GM19328 (cell line): ENCODE measurements at regions not wholly inside any gene's neighbourhood (a gene's known extent, or its start where the extent isn't known, plus 50 kb on each side); places are given as distances from the start of the nearest gene placed in this dataset.

Source experiments
- ATAC-seq: cut with Tn5 transposase; IDR thresholded peaks from one replicate; pipeline ENCODE4 v1.9.1; 2021; ENCODE audit warnings: mild to moderate bottlenecking, moderate library complexity; ENCODE audit not compliant: unreplicated experiment

DNA sequence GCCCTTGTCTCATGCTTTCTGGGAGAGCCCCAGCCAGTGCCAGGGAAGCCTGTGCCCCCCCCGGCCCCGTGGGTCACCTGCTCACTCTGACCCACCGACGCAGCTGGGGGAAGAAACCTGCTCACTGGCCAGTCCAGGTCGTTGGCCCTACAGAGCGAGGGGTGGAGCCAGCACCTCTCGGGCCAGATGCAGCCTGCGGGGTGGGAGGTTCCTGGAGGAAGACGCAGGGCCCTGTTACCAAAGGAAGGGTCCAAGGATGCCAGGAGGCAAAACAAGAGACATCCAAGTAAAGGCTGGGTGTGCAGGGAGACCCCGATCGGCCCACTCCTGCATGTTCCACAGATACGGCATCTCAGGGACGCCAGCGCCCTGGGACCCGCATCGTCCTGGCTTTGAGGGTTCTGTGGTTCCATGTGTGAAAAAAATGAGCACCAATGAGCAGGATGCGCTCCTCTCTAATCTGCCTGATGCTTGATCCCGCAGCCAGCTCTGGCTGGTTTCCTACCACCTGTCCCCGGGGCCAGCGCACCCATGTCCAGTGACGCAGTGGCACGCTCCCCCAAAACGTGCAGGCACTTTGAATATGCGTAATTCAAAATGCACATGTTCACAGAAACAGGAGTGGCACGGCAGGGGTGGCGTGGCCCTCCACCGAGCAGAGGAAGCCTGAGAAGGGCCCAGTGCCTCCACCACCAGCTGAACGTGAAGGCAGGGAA, 66.0 kb upstream of the GALNT9 start:
- ATAC-seq = no peak

DNA sequence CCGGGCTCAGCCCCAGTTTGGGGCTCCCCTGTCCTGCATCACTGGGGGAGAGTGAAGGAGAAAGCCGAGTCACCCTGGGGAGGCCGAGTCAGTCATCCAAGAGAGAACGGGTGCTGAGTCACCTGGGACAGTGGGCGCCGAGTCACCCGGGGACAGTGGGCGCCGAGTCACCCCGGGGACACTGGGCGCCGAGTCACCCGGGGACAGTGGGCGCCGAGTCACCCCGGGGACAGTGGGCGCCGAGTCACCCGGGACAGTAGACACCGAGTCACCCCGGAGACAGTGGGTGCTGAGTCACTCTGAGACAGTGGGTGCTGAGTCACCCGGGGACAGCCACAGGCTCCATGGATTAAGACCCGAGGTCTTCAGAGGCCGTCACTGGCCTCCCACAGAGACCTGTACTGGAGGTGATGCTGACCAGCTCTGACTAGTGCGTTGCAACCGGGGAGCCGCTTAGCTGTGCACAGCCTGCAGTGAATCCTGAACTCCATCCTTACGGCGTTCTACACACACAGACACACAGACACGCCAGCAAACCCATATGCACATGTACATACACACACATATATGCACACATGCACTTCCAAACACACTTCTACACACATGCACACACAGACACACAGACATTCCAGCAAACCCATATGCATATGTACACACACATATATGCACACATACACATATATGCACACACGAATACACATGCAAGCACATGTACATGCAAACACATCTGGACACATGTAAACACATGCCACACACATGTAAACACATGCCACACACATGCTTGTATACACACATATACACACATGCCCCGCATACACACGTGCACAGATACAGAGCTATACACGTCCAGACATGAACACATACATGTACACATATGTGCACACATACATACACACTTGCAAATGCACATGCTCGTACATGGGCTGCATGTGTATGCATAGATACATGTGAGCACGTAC, 64.9 kb upstream of the GALNT9 start:
- no peak for ATAC-seq

DNA sequence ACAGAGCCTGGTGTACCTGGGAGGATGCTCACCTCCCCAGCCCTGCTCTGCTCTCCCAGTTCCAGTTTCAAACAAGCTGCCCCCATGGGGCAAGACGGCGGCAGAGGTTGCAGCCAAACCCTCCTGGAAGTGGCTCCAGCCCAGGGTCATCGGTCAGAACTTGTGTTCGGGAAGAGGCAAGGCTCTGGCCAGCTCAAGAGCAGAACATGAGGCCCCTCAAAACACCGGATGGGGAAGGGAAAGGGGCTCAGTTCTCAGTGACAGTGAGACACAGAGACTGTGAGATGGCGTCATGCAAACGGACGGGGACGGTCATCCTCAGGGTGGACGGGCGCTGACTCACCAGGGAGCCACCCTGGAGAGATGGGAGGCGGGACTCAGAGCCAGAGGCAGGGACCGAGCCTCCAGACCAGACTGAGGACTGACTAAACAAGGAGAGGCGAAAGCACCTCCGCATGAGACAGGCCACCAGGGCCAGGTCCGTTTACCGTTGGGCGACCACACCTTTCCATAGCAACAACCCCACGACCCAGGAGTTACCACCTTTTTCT, 63.9 kb upstream of the GALNT9 start:
- no peak for ATAC-seq

DNA sequence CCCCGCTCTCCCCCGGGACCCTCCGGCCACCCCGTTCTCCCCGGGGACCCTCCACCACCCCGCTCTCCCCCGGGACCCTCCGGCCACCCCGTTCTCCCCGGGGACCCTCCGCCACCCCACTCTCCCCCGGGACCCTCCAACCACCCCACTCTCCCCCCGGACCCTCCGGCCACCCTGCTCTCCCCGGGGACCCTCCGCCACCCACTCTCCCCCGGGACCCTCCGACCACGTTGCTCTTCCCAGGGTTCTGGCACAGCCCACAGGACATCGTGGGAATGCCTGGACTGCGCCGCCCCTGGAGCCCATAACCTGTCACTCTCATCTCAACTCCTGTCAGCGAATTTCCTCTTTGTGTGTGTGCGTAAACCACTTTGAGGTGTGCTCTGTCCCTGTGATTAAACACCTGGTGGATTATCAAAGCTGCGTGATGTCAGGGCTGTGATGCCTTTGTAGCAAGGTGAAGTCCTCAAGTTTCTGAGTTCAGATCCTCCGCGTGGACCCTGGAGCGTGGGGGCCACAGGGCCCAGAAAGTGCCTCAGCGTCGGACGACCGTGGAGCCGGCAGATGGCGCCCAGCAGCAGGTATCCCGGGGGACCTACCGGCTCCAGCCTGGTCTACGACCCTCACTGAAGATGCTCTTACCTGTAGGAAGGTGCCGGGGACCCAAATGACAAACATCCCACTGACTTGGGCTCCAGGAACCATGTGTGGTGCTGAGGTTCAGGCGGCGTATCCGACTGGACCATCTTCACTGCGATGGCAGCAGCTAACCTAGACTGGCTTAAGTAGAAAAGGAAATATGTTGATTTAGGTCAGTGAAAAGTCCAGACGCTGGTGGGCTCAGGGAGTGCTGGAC, 63.2 kb upstream of the GALNT9 start:
- ATAC-seq = no peak

DNA sequence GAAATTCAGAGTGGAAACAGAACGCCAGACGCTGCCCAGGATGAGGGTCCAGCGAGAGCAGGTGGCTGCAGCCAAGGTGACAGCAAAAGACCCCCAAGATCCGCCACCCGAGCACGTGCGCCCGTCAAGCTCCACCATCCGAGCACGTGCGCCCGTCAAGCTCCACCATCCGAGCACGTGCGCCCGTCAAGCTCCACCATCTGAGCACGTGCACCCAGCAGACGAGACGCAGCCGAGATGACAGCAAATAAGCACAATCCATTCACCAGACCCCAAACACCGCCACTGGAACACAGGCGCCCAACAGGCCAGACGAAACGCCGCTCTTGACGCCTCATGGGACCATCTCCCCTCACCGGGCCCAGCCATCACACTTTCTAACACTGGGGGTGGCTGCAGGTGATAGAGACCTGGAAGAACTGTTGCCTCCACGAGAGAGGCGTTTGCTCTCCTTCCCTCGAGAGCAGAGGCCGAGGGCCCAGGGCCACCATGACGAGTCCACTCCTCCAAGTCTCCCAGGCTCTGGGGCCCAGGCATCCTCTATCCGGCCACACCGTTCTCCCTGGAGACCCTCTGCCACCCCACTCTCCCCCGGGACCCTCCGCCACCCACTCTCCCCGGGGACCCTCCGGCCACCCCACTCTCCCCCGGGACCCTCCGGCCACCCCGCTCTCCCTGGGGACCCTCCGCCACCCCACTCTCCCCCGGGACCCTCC, 62.1 kb upstream of the GALNT9 start:
- ATAC-seq = no peak

DNA sequence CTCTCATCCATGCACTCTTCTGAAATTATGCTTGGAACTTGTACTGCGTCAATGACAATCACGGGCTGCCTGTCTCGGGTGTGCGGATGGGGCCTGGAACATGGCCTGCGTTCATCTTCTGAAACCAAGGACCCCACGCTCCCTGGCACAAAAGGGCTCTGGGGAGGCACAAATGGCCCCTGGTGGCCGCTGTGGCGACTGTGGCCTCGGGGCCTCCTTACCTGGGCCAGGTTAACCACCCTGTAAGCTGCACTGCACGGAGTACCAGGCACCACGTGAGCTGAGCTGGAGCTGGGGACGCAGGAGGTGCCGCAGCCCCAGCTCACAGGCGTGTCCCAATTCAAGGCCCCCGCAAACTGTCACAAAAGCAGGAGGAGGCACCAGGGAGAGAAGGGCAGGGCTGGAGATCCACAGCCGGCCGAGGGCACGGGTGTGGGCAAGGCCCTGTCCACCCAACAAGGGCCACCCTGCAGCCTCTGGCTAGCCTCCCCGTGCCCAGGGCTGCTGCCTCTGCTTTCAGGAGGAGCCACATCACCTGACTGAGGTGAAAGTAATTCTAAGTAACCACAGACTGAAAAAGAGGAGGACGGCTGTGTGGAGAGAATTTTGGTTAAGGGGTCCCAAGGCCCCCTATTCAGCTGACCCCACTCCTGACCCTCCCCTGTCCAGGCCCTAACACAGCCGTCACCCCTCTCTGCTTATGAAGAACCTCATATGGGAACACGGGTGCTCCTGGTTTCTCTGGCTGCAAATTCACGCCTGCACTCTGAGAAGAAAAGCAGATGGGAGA, 61.1 kb upstream of the GALNT9 start:
- ATAC-seq = no peak

DNA sequence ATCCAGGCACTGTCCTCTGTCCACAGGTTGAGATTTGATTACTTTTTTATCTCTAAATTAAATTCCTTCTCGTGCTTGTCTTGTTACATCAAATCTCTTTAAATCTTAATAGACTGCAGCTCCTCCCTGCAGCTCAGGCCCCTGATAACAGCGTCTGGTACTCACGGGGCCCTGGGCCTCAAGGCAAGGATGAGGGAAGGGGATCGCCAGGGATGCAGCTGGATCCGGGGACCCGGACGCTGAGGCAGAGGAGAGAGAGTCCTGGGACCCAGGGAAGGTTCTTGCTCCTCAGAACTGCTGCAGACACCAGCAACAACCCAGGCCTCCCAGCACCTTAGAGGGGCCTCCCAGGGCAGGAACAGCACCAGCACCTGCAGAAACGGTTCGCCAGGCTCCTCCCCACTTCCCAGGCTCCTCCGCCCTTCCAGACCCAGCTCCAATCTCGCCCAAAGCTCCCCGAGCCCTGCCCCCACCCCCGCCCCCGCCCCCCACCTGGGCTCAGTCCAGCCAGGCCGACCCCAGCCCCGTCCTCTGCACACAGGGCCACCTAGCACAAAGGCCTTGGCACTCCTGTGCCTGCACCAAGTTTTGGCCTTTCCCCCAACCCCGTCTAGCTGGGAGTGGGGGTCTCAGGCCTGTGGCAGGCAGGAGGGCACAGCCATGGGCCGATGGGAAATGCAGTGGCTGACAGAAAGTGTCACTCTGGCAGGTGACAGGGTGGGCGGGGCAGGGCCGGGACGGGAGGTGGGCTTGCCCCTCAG, 60.3 kb upstream of the GALNT9 start:
- ATAC-seq = no peak

DNA sequence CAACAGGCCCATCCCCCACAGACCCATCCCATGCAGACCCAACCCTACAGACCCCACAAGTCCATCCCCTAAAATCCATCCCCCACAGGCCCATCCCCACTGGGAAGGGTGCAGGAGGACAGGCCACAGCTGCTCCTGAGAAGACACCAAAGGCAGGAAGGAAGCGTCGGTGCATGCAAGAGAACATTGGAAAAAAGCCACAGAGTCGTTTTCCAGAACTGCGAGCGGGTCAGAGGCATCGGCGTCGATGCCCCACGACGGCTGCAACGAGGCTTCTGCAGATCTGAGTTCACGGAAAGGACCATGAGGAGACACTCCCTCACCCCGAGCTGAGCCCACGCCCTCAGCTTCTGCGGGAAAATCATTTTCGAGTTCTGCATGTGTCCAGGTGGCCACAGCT, 59.6 kb upstream of the GALNT9 start:
- ATAC-seq = no peak

DNA sequence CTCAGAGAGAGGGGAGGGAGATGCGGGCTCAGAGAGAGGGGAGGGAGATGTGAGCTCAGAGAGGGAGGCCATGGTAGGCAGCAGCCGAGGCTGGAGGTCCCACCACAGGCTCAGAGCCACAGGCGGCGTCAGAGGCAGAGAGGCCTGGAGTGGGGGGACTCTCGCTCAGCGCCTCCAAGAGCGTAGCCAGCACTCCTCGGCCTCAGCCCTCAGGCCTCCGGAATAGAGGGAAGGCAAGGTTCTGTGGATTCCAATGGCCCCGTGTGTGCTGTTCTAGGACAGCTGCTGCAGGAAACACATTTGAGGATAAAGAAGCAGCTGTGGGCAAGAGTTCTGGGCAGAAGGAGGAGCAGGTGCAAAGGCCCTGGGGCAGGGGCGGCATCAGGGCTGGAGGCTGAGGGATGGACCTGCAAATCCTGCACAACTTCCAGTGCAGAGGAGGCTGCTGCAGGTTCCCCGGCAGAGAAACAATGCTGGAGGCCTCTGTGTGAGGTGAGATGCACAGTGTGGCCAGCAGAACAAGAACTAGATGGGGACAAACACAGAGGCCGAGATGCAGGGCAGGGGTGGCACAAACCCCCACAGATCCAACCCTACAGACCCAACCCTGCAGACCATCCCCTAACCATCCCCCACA, 59.1 kb upstream of the GALNT9 start:
- ATAC-seq = no peak

DNA sequence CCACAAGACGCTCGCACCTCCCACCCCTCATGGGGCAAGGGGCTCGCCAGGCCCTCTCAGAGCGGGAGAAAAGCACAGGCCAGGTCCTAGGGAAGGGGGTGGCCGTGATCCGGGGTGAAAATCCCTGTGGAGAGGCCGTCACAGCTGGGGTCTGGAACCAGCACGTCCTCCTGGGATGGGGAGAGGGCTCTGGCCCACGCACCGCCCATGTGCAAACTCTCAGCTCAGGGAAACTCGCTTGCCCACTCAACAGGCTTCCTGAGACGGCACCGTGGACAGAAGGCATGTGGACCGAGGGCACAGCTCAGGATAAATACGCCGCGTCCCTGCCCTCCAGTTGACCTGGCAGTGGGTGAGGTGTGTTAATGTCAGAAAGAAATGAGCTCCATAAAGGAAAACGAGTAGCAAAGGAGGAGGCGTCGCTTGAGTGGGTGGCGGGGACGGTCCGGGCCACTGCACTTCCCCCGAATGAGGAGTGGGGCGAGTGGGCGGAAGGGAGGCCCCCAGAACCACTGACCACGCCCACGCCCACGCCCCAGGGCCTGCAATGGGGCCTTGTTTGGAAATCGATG, 57.6 kb upstream of the GALNT9 start:
- no peak for ATAC-seq

DNA sequence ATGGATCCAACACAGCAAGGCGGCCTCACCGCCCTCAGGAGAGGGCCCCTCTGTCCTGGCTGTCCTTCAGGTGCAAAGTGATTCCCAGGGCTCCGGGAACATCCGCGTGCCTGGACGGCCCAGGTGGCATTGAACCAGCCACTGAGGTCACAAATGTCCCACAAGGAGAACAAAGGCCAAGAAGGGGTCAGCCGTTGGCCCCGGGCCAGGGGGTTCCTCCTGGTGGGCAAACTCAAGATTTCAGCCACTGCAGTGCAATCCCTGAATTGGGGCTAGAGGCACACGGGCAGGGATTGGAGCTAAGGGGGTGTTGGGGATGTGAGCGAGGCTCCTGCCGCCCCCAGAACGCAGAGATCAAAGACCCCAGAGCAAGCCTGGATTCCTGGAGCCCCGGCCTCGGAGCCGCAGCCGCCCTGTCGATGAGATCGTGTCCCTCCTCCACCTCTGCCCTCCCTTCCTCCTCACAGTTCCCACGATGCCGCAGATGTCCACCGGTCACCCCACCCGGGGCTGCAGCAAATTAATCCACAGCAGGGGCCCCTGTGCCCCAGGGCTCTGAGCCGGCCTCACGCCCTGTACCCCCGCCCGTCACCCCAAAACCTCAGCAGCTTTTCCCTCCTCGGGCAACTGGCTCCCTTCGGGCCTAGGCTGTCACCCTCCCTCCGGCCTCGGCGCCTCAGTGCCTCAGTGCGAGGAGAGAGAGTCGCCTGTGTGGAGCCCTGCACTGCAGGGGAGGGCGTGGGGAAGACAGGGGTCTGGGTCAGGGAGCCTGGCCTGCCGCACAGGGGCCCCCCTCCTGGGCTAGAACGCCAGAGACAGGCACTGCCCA, 56.7 kb upstream of the GALNT9 start:
- ATAC-seq = no peak

DNA sequence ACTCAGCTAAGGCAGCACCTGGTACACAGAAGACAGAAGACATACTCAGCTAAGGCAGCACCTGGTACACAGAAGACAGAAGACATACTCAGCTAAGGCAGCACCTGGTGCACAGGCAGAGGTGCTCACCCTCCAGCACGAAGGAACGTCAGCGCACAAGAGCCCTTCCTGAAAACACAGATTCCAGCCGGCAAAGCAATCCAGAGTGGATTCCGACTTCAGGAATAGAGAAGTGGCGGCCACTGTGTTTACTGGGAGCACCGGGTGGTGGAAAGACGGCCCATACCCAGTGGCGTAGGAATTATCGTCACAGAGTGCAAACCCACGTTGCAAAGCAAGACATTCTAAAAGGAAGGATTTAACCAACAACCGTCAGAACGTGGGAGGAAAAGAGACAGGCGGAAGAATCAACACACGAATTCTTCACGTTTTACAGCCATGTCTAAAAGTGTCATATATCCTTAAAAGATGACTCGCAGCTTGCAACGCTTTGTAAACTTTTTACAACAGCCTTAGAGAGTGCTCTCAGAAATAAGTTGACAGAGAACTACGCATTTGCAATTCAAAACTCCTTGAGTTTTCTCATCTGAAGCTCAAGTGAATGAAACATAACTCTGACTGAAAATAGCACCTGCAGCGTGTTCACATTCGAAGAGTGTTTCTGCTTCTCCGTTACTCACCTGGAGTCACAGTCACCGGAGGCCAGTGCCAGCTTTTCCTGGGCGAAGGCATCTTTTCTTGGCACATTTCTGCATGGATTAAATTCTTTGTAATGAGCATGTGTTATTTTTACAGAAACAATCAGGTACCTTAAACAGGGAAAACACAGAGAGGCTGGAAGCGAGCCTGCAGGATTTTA, 55.8 kb upstream of the GALNT9 start:
- ATAC-seq = no peak

DNA sequence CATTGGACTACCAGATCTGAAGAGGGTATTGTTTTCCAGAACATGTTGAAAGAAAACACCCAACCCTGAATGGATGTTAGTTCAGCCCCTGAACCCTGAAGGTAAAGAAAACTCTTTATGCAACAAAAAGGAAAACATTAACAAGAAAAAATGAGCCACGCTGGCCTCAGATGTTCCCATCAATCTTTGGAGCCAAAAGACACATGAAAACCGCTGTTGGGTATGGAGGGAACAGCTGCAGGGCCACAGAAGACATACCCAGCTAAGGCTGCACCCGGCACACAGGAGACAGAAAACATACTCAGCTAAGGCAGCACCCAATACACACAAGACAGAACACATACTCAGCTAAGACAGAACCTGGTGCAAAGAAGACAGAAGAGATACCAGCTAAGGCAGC, 51.3 kb upstream of the GALNT9 start:
- ATAC-seq = no peak

DNA sequence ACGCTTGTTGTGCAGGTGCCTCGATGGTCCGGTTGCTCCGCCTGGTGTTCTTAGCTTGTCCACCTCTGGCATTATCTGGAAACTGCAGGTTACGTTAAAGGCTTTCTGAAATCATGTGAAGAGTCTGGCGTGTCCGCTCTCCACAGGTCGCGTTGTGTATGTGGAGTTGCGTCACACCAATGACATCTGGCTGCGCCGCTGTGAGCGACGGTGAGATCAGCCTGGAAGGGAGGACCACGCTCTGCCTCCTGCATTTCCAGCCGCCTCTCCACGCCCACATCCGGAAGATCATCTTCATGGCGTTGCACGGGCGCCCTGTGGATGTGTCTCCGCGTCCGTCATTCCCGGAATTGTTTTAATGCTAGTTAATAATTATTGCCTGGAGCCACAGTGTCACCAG, 50.6 kb upstream of the GALNT9 start:
- no peak for ATAC-seq

DNA sequence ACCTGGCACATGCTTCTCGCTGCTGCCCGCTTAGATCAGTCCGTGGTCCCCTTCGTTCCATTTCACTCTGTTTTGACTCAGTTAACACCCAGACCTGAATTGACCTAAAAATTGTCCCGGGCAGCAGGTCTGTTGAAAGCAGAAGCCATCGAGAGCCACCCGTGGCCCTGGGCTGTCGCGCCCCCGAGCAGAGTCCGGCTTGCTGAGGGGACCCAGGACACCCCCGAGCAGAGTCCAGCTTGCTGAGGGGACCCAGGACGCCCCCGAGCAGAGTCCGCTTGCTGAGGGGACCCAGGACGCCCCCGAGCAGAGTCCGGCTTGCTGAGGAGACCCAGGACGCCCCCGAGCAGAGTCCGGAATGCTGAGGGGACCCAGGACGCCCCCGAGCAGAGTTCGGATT, 50.2 kb upstream of the GALNT9 start:
- ATAC-seq = no peak
